ENCODE measurements at regions not wholly inside any gene's neighbourhood (a gene's known extent, or its start where the extent isn't known, plus 50 kb on each side); places are given as distances from the start of the nearest gene placed in this dataset.

GRCh38 chr12:77256956-77257355, 191.6 kb upstream of the E2F7 start:
- POLR2A ChIA-PET: no interaction called here
- no peak overlapping the region for H3K4me3 ChIP-seq (ENCODE audit: low read depth, low read length)
- H3K4me1 ChIP-seq (ENCODE audit: control insufficient read depth, insufficient read depth, low read length): no peaks in the 10 kb centered on the region
- H3K36me3 ChIP-seq (ENCODE audit: control insufficient read depth in 2 of 2, insufficient read depth in 1 of 2, low read length in 2 of 2): no peaks in the 10 kb centered on the region
- CTCF ChIA-PET: interaction anchor here (0.6 kb wide), 1 partner anchor 10 kb away, joined by 3 read pairs; no protein-coding TSS in a partner anchor
- no peak for TF ChIP-seq TCF7L2 (IDR thresholded peaks at IDR 0.05; ENCODE audit: borderline replicate concordance, low read depth, low read length)
- no peaks in the 10 kb centered on the region for H3K9me3 ChIP-seq (ENCODE audit: control insufficient read depth, insufficient read depth, low read depth, low read length)
- H3K27ac ChIP-seq (ENCODE audit: extremely low read depth, low read depth, low read length): no peak overlapping the region

DNA sequence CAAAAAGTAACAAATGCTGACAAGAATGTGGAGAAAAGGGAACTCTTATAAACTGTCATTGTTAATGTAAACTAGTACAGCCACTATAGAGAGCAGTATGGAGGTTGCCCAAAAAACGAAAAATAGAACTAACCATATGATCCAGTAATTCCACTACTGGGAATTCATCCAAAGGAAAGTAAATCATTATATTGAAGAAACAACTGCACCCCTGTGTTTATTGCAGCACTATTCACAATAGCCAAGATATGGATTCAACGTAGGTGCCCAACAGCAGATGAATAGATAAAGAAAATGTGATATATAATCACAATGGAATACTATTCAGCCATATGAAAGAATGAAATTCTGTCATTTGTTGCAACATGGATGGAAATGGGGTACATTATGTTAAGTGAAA, 188.0 kb upstream of the E2F7 start:
- Histone ChIP-seq H3K36me3 (ENCODE audit: control insufficient read depth in 2 of 2, insufficient read depth in 1 of 2, low read length in 2 of 2) (no peaks in the 10 kb centered on the region), H3K4me1 (ENCODE audit: control insufficient read depth, insufficient read depth, low read length) (no peaks in the 10 kb centered on the region), H3K27ac (ENCODE audit: extremely low read depth, low read depth, low read length) (no peak overlapping the region), H3K9me3 (ENCODE audit: control insufficient read depth, insufficient read depth, low read depth, low read length) (no peaks in the 10 kb centered on the region), H3K4me3 (ENCODE audit: low read depth, low read length) (no peak overlapping the region)
- CTCF ChIA-PET: interaction anchor here (0.7 kb wide), 1 partner anchor 328 kb away, joined by 3 read pairs; no protein-coding TSS in a partner anchor
- POLR2A ChIA-PET: no interaction called here
- TF ChIP-seq, protein P1, sequence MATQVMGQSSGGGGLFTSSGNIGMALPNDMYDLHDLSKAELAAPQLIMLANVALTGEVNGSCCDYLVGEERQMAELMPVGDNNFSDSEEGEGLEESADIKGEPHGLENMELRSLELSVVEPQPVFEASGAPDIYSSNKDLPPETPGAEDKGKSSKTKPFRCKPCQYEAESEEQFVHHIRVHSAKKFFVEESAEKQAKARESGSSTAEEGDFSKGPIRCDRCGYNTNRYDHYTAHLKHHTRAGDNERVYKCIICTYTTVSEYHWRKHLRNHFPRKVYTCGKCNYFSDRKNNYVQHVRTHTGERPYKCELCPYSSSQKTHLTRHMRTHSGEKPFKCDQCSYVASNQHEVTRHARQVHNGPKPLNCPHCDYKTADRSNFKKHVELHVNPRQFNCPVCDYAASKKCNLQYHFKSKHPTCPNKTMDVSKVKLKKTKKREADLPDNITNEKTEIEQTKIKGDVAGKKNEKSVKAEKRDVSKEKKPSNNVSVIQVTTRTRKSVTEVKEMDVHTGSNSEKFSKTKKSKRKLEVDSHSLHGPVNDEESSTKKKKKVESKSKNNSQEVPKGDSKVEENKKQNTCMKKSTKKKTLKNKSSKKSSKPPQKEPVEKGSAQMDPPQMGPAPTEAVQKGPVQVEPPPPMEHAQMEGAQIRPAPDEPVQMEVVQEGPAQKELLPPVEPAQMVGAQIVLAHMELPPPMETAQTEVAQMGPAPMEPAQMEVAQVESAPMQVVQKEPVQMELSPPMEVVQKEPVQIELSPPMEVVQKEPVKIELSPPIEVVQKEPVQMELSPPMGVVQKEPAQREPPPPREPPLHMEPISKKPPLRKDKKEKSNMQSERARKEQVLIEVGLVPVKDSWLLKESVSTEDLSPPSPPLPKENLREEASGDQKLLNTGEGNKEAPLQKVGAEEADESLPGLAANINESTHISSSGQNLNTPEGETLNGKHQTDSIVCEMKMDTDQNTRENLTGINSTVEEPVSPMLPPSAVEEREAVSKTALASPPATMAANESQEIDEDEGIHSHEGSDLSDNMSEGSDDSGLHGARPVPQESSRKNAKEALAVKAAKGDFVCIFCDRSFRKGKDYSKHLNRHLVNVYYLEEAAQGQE (tag by site-specific recombination; IDR thresholded peaks at IDR 0.05): no peak
- TF ChIP-seq ZFP3 (tag by site-specific recombination; IDR thresholded peaks at IDR 0.05; ENCODE audit: low read depth) (no peak), ZNF510 (tag by site-specific recombination; IDR thresholded peaks at IDR 0.05; ENCODE audit: insufficient replicate concordance) (no peak), ZNF654 (tag by site-specific recombination; IDR thresholded peaks at IDR 0.05; ENCODE audit: low read depth) (no peak), ZBTB21 (tag by site-specific recombination; IDR thresholded peaks at IDR 0.05) (no peak), ZNF19 (tag by site-specific recombination; IDR thresholded peaks at IDR 0.05; ENCODE audit: low read depth) (no peak), ZNF600 (tag by site-specific recombination; IDR thresholded peaks at IDR 0.05) (no peak), ZNF362 (tag by site-specific recombination; IDR thresholded peaks at IDR 0.05) (no peak), ZNF549 (tag by site-specific recombination; IDR thresholded peaks at IDR 0.05) (no peak), IKZF3 (tag by site-specific recombination; IDR thresholded peaks at IDR 0.05) (no peak), ZNF777 (tag by site-specific recombination; IDR thresholded peaks at IDR 0.05; ENCODE audit: borderline replicate concordance) (no peak), ELK4 (IDR thresholded peaks at IDR 0.05; ENCODE audit: borderline replicate concordance, low read depth, low read length) (no peak)

DNA sequence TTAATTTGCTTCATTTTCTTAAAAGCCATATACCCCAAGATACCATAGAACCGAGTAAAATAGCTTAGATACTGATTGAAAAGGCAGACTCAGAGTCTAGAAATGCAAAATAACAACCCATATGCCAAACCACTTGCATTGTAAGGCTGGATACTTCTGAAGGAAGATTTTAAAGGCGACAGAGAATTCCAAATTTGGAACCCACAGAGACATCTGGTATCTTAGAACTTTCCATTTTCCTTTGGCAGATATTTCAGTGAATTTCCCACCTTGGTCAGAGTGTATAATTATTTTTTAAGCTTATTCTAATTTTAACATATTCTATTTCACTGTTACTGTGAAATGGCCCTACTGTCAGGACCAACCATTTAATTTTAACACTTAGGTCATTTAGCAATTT, 186.4 kb upstream of the E2F7 start:
- ChIA-PET CTCF (no interaction called here), POLR2A (no interaction called here)
- no peaks in the 10 kb centered on the region for H3K4me1 ChIP-seq (ENCODE audit: control insufficient read depth, insufficient read depth, low read length)
- H3K9me3 ChIP-seq (ENCODE audit: control insufficient read depth, insufficient read depth, low read depth, low read length): no peaks in the 10 kb centered on the region
- H3K27ac ChIP-seq (ENCODE audit: extremely low read depth, low read depth, low read length): no peak overlapping the region
- no peaks in the 10 kb centered on the region for H3K36me3 ChIP-seq (ENCODE audit: control insufficient read depth in 2 of 2, insufficient read depth in 1 of 2, low read length in 2 of 2)
- no peak overlapping the region for H3K4me3 ChIP-seq (ENCODE audit: low read depth, low read length)
- TF ChIP-seq HOXC10 (CRISPR knock-in tag; IDR thresholded peaks at IDR 0.05) (no peak), ZNF280C (tag by site-specific recombination; IDR thresholded peaks at IDR 0.05) (no peak), ZXDB (tag by site-specific recombination; IDR thresholded peaks at IDR 0.05) (no peak), ZNF426 (tag by site-specific recombination; IDR thresholded peaks at IDR 0.05) (no peak), ZNF558 (tag by site-specific recombination; IDR thresholded peaks at IDR 0.05) (no peak), ZNF335 (tag by site-specific recombination; conservative IDR thresholded peaks at IDR 0.05) (no peak), TSHZ1 (tag by site-specific recombination; IDR thresholded peaks at IDR 0.05; ENCODE audit: borderline replicate concordance) (no peak), ZNF10 (tag by site-specific recombination; IDR thresholded peaks at IDR 0.05) (no peak)

All from HEK293 (cell line).